Astrocyte of the spinal cord (primary cell): ENCODE measurements at regions not wholly inside any gene's neighbourhood (a gene's known extent, or its start where the extent isn't known, plus 50 kb on each side); places are given as distances from the start of the nearest gene placed in this dataset.
"Not testable (repeated sequence)": the region's sequence is repeated elsewhere in the genome, so short reads cannot be mapped to it uniquely, and the experiment has no call there.

Source experiments
- DNase-seq: peaks from one replicate; pipeline ENCODE4 v3.0.0; 2011; ENCODE audit warnings: low read depth, low spot score
- H3K4me3 ChIP-seq: 2 replicates; pipeline ENCODE4 v1.5.1; 2011; ENCODE audit warnings: low read depth, mild to moderate bottlenecking, low read length, moderate library complexity
- in situ Hi-C: cut with HindIII; loops from 2 replicates; pipeline ENCODE4 v1.10.0; 2017; ENCODE audit warnings: low sequenced_read_pairs
- TF ChIP-seq, protein P1 (sequence below): IDR thresholded peaks from 2 replicates; pipeline ENCODE4 v1.5.1; 2012; ENCODE audit warnings: low read depth, mild to moderate bottlenecking, low read length, inconsistent platforms

DNA sequence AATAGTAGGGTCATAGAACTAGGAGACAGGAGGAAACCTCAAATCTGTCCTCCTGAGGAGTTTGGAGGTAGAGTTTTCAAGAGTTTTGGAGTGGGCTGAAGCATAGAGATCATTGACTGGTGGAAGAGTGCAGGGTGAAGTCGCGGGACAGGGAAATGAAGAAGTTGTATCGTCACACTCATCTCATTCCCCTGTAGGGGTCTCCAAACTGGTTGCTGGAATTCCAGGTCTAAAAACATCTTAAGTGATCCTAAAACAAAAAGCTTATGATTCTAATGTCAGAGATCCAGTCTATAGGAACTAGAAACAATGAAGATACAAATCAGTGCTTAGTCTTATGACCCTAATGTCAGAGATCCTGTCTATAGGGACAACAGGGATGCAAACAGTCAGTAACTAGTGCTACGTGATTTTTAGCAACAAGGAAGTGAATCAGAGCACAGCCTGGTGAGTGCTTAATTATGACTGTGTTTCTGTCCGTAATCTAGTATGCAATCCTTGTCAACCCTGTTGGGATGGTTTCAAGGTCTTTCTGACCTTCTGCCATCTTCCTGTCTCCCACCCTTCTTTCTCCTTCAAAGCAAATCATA, 139.4 kb downstream of the SKIDA1 start:
- in situ Hi-C loops: no loop called here
- no peak for DNase-seq
- TF ChIP-seq, protein P1, sequence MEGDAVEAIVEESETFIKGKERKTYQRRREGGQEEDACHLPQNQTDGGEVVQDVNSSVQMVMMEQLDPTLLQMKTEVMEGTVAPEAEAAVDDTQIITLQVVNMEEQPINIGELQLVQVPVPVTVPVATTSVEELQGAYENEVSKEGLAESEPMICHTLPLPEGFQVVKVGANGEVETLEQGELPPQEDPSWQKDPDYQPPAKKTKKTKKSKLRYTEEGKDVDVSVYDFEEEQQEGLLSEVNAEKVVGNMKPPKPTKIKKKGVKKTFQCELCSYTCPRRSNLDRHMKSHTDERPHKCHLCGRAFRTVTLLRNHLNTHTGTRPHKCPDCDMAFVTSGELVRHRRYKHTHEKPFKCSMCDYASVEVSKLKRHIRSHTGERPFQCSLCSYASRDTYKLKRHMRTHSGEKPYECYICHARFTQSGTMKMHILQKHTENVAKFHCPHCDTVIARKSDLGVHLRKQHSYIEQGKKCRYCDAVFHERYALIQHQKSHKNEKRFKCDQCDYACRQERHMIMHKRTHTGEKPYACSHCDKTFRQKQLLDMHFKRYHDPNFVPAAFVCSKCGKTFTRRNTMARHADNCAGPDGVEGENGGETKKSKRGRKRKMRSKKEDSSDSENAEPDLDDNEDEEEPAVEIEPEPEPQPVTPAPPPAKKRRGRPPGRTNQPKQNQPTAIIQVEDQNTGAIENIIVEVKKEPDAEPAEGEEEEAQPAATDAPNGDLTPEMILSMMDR: no peak
- H3K4me3 ChIP-seq: no peak overlapping the region

DNA sequence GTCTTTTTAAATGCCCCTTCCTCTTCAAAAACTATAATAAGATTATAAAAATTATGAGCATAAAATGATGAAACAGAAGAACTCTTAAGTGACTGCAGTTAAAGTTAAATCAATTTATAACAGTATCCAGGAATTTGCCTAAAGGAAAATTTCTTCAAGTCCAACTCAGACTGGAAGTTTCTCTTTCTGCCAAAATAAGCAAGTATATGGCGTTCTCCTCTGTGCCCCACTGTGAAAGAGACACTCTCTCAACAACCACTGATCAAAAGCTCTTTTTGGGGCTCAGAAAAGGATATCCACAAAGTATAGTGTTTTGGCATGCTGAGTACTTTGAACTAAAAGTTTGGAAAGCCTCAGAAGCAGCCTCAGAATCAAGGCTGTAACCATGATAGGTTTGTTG, 139.9 kb downstream of the SKIDA1 start:
- in situ Hi-C loops: no loop called here
- no peak overlapping the region for H3K4me3 ChIP-seq
- DNase-seq: no peak
- TF ChIP-seq, protein P1: no peak

DNA sequence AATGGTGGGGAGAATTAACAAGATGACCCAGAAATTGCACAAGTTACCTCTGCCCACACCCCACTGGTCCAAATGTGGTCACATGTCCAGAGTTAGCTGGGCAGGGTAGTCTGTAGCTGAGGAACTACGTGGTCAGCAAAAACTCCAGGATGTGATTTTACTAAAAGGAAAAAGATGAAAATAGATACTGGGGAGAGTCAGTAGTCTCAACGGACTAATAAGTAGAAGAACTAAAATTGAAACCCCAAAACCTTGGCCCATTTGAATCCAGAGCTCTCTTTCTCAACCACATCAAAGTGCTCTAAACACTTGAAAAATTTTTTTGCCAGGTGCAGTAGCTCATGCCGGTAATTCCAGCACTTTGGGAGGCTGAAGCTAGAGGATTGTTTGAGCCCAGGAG, 146.3 kb downstream of the SKIDA1 start:
- DNase-seq: no peak
- in situ Hi-C loops: no loop called here
- H3K4me3 ChIP-seq: no peak overlapping the region
- TF ChIP-seq, protein P1: no peak

DNA sequence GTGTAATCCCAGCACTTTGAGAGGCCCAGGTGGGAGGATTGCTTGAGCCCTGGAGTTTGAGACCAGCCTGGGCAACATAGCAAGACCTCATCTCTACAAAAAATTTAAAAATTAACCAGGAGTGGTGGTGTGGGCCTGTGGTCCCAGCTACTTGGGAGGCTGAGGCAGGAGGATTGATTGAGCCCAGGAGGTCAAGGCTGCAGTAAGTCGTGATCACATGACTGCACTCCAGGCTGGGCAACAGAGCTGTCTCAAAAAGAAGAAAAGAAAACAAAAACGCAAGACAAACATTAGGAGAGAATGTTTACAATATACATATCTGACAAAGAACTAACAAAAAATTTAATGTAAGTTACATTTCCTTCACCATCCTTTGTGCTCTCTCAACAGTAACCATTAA, 150.2 kb downstream of the SKIDA1 start:
- H3K4me3 ChIP-seq, DNase-seq, in situ Hi-C loops: not testable (repeated sequence)

DNA sequence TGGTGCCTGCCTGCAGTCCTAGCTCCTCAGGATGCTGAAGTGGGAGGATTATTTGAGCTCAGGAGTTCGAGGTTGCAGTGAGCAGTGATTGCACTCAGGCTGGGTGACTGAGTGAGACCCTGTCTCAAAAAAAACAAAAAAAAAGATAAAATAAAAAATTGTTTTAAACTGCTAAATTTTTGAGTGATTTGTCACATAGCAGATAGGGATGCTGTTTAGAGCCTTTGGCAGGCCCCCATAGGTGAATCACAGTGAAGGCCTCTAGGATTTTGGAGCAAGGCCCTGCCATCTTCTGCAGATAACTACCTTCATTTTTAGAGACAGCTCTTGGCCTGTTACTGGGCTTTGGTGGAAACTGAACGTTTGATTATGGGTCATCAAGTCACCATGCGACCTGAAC, 151.6 kb downstream of the SKIDA1 start:
- DNase-seq: not testable (repeated sequence)

DNA sequence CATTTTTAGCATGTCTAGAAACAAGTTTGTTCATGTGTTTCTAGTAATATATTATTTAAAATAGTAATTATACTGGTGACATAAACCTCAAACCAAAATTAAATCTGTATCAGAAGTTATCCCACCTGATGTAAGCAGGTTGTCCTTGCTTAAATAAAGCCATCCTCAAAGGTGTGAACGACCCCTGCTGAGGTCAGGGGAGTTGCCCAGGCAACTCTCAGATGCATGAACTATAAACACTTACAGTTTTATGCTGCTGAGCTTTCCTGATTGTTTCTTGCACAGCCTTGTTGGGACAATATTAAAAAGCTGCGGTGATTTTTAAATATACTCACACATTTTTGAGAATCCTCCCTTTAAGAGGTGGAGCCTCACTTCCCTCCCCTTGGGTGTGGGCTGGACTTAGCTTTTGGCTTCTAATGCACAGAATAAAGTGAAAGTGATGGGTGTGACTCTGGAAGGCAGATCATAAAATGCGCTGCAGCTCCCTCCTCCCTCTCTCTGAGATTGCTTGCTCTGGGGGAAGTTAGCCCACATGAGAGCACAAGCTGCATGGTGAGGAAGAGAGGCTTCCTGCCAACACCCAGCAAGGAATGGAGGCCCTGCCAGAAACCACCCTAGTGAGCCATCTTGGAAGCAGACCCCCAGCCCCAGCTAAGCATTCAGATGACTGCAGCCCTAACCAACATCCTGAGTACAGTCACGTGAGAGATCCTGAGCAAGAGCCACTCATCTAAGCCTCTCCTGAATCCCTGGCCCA, 152.7 kb downstream of the SKIDA1 start:
- peak; percentile 95 for DNase-seq
- H3K4me3 ChIP-seq: no peak overlapping the region
- in situ Hi-C loops: no loop called here
- TF ChIP-seq, protein P1: no peak

More for the DNA sequence above, 151.6 kb downstream of the SKIDA1 start:
- in situ Hi-C loops, H3K4me3 ChIP-seq: not testable (repeated sequence)

DNA sequence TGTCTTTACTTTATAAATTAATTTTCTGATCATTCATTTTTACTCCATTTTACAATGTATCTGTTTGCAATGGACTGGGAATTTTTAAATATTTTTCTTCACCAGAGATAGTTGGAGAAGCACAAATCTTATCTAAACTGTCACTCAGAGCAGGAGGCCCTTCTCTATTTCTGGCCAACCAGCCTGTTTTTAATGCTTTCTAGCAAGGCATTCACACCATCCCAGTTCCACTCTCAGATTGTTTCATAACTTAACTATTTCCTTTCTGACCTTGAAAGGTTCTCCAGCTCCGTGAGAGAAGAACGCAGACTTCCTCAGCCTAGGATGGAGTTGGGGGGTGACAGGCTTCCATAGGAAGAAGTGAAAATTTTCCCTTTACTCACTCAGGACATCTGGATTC, 155.8 kb downstream of the SKIDA1 start:
- in situ Hi-C loops: no loop called here
- no peak for DNase-seq
- no peak overlapping the region for H3K4me3 ChIP-seq
- TF ChIP-seq, protein P1: no peak
